Fibroblast of mammary gland (primary cell): ENCODE measurements at regions not wholly inside any gene's neighbourhood (a gene's known extent, or its start where the extent isn't known, plus 50 kb on each side); places are given as distances from the start of the nearest gene placed in this dataset.

Experiments used
- DNase-seq: peaks from one replicate; pipeline ENCODE4 v3.0.0-alpha.2; 2010; ENCODE audit warnings: low read depth
- H3K4me3 ChIP-seq: 2 replicates; pipeline ENCODE4 v1.5.1; 2011; ENCODE audit warnings: low read depth, mild to moderate bottlenecking, low read length, moderate library complexity; ENCODE audit not compliant: control insufficient read depth
- CTCF ChIP-seq: conservative IDR thresholded peaks from 2 replicates; pipeline ENCODE4 v1.5.1; 2011; ENCODE audit warnings: low read depth, low read length, inconsistent platforms; ENCODE audit not compliant: control insufficient read depth, insufficient read depth

DNA sequence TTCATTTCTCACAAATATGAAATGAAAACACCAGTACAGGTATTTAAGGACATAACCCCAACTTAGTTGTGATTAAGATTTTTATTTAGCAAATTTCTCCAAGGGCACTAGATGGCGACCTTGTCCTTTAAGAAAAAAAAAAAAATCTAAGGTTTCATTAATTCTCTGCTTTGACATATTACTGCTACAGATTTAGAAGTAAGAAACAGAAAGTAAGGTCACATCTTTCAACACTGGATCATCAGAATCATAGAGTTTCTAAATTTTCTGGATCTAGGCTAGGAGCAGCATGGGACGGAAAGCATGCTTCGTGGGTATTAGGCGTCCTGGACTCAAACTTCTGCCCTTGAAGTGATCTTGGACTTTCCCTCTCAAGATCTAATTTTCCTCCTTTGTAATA, 85.5 kb upstream of the PRKG1 start:
- TF ChIP-seq CTCF, result peak; percentile 45
- DNase-seq, result peak; percentile 55
- H3K4me3 ChIP-seq, result no peak overlapping the region

GRCh38 chr10:50990568-50991455, 83.5 kb upstream of the PRKG1 start:
- peak; percentile 91 for DNase-seq
- no peak for TF ChIP-seq CTCF
- peak overlapping the region; percentile 63 for H3K4me3 ChIP-seq

DNA sequence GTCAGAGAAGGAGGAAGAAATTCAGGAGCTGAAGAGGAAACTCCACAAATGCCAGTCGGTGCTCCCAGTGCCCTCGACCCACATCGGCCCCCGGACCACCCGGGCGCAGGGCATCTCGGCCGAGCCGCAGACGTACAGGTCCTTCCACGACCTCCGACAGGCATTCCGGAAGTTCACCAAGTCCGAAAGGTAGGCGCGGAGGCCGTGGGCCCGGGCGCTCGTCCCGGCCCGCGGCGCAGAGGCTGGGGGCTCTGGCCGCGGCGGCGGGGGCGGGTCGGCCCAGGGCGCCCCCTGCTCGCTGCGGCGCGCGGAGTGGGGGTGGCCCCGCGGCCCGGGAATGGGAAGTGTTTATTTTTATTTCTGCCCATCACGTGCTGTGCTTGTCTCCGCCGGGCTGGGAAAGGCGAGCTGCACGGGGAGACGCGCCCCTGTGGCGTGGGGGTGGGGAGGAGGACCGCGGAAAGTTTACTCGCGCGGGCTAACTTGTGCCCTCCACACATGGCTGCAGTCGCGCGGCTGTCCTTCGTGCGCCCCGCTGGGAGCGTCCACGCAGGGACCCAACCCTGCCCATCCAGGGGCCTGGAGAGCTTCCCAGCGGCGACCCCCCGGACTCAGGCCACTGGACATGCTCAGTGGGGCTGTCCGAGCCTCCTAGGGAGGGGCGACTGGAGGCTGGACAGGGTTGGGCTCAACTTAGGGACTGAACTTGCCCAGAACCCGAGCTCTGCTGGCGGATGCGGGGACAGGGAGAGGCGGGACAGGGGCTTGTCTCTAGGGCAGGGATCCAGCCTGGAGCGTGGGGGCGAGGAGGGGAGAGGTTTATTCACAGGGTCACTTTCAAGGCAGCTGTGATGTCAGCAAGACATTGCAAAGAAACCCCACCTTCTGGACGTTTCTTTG, 82.6 kb upstream of the PRKG1 start:
- peak overlapping the region; percentile 63 for H3K4me3 ChIP-seq

GRCh38 chr10:50992356-50992901, 81.9 kb upstream of the PRKG1 start:
- no peak for TF ChIP-seq CTCF
- H3K4me3 ChIP-seq, result peak overlapping the region; percentile 63

More for the DNA sequence above, 82.6 kb upstream of the PRKG1 start:
- TF ChIP-seq CTCF, result no peak
- peak; percentile 62 for DNase-seq

DNA sequence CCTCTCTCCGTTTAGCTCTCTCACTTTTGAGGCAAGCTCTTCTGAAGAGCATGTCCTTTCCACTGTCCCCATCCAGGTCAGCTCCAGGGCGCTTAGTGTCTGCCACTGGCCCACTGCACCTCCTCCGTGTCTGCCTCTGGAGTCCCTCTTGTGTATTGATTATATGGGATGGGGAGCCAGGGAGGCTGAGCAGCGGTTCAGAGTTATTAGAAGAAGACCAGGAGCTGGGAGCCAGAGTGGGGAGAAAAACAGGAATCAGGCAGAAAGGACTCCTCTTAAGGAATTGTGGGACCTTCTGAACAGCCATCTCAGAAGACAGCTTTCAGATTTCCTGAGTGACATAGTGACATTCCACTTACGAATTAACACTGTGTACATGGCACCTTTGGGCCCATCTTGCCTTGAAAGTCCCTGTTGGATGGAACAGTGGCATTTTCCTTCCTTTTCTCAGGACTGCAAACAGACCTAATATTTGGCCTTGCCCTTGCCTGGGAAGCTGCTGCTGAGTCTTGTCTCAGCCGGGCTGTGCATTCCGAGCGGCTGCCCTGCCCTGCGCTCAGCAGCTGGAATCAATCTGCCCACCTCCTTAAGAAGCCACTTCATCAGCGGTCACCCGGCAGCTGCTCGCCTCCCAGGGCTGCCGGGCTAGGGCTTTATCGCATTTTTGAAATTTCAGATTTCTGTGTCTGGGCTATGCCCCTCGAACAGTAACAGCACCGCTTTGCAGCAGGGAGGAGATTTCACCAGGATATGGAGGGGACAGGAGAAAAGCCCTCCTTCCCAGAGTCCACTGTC, 81.1 kb upstream of the PRKG1 start:
- TF ChIP-seq CTCF, result no peak
- peak; percentile 77 for DNase-seq
- H3K4me3 ChIP-seq, result peak overlapping the region; percentile 63

More at GRCh38 chr10:50992356-50992901, 81.9 kb upstream of the PRKG1 start:
- DNase-seq, result peak; percentile 29

DNA sequence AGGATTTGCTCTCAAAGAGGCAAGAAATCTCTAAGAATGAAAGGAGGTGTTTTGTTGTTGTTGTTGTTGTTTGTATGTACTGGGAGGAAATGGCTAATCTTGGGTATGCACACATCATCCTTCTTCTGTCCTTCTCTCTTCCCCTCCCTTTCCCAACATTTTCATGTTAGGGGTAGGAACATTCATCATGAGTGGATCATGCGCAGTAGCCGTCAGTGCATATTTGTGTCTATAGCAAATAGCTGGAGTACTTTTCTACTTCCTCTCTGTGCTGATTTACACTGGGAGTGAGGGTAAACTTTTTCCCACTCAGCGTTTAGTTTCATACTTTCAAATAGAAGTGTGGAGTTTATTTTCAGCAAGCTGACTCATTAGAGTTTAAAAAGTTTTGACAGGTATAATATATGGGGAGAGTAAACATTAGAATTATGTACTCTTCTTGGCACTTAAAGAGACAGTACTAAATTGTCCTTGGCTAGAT, 80.5 kb upstream of the PRKG1 start:
- peak; percentile 75 for DNase-seq
- TF ChIP-seq CTCF, result no peak
- peak overlapping the region; percentile 44 for H3K4me3 ChIP-seq
